H1 (cell line): ENCODE measurements at regions not wholly inside any gene's neighbourhood (a gene's known extent, or its start where the extent isn't known, plus 50 kb on each side); places are given as distances from the start of the nearest gene placed in this dataset.

Experiments
- EP300 ChIP-seq, 2 experiments: IDR thresholded peaks; 1 replicate in 1 of 2; 2 replicates in 1 of 2; pipeline ENCODE4 v1.6.1; 2011 to 2012; ENCODE audit warnings: low read depth in 2 of 2, low read length in 2 of 2, mild to moderate bottlenecking in 2 of 2, borderline replicate concordance in 1 of 2, inconsistent platforms in 1 of 2, moderate library complexity in 1 of 2
- POLR2A ChIP-seq, 2 experiments: IDR thresholded peaks; 1 replicate in 1 of 2; 2 replicates in 1 of 2; pipeline ENCODE4 v1.6.1; 2011; ENCODE audit warnings: low read depth in 2 of 2, low read length in 2 of 2, mild to moderate bottlenecking in 2 of 2; ENCODE audit errors: control extremely low read depth in 1 of 2
- SIN3A ChIP-seq, 2 experiments: IDR thresholded peaks in 1 of 2; conservative IDR thresholded peaks in 1 of 2; 2 replicates each; pipeline ENCODE4 v1.6.1; 2011 to 2012; ENCODE audit warnings: low read length in 2 of 2, improper control_type of control experiment in 1 of 2, low read depth in 1 of 2, mild to moderate bottlenecking in 1 of 2
- TCF12 ChIP-seq: IDR thresholded peaks from 2 replicates; pipeline ENCODE4 v1.6.1; 2011; ENCODE audit warnings: low read depth, mild to moderate bottlenecking, low read length
- YY1 ChIP-seq: IDR thresholded peaks from 2 replicates; pipeline ENCODE4 v1.6.1; 2011; ENCODE audit warnings: low read depth, mild to moderate bottlenecking, low read length
- TF ChIP-seq, protein P1 (sequence below), 3 experiments: IDR thresholded peaks; 1 replicate in 2 of 3; 2 replicates in 1 of 3; pipeline versions ENCODE4 v1.5.1 to v1.6.1; 2011; ENCODE audit warnings: low read length in 3 of 3, mild to moderate bottlenecking in 3 of 3, inconsistent platforms in 2 of 3, low read depth in 1 of 3, moderate library complexity in 1 of 3; ENCODE audit not compliant: insufficient read depth in 1 of 3; ENCODE audit errors: control extremely low read depth in 1 of 3
- TF ChIP-seq, protein P2 (sequence below): fragments of 300-600 bp; sonication (generic); IDR thresholded peaks from 2 replicates; pipeline ENCODE4 v1.7.1; 2012; ENCODE audit warnings: low read length, moderate library complexity, mild to moderate bottlenecking, inconsistent platforms; ENCODE audit not compliant: insufficient replicate concordance

DNA sequence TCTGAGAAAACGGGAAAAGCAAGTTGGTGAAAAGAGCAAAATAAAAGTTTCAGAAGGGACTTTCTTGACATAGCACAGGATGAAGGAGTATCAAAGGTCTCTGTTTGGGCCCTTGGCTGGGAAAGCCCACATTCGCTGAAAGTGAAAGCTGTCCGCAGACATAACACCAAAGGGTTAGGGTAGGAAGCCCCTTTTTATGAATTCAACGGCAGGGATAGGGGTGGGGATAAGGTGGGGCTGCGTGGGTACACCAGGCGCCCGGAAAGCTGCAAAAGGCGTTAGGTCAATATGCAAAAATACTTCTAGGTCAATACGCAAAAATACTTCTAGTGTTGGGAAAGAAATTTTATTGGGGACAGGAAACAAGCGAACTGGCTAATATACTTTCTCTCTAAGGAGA is 135.1 kb downstream of the OR2B2 start:
- TF ChIP-seq, protein P1, sequence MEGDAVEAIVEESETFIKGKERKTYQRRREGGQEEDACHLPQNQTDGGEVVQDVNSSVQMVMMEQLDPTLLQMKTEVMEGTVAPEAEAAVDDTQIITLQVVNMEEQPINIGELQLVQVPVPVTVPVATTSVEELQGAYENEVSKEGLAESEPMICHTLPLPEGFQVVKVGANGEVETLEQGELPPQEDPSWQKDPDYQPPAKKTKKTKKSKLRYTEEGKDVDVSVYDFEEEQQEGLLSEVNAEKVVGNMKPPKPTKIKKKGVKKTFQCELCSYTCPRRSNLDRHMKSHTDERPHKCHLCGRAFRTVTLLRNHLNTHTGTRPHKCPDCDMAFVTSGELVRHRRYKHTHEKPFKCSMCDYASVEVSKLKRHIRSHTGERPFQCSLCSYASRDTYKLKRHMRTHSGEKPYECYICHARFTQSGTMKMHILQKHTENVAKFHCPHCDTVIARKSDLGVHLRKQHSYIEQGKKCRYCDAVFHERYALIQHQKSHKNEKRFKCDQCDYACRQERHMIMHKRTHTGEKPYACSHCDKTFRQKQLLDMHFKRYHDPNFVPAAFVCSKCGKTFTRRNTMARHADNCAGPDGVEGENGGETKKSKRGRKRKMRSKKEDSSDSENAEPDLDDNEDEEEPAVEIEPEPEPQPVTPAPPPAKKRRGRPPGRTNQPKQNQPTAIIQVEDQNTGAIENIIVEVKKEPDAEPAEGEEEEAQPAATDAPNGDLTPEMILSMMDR (IDR thresholded peaks at IDR 0.05; ENCODE audit: control extremely low read depth in 1 of 3, insufficient read depth in 1 of 3, low read depth in 1 of 3, low read length in 3 of 3): no peak
- TF ChIP-seq SIN3A (conservative IDR thresholded peaks at IDR 0.05 in 1 of 2, IDR thresholded peaks at IDR 0.05 in 1 of 2; ENCODE audit: low read depth in 1 of 2, low read length in 2 of 2) (no peak), EP300 (IDR thresholded peaks at IDR 0.05; ENCODE audit: borderline replicate concordance in 1 of 2, low read depth in 2 of 2, low read length in 2 of 2) (no peak), POLR2A (IDR thresholded peaks at IDR 0.05; ENCODE audit: control extremely low read depth in 1 of 2, low read depth in 2 of 2, low read length in 2 of 2) (no peak), YY1 (no peak), TCF12 (no peak)
- TF ChIP-seq, protein P2, sequence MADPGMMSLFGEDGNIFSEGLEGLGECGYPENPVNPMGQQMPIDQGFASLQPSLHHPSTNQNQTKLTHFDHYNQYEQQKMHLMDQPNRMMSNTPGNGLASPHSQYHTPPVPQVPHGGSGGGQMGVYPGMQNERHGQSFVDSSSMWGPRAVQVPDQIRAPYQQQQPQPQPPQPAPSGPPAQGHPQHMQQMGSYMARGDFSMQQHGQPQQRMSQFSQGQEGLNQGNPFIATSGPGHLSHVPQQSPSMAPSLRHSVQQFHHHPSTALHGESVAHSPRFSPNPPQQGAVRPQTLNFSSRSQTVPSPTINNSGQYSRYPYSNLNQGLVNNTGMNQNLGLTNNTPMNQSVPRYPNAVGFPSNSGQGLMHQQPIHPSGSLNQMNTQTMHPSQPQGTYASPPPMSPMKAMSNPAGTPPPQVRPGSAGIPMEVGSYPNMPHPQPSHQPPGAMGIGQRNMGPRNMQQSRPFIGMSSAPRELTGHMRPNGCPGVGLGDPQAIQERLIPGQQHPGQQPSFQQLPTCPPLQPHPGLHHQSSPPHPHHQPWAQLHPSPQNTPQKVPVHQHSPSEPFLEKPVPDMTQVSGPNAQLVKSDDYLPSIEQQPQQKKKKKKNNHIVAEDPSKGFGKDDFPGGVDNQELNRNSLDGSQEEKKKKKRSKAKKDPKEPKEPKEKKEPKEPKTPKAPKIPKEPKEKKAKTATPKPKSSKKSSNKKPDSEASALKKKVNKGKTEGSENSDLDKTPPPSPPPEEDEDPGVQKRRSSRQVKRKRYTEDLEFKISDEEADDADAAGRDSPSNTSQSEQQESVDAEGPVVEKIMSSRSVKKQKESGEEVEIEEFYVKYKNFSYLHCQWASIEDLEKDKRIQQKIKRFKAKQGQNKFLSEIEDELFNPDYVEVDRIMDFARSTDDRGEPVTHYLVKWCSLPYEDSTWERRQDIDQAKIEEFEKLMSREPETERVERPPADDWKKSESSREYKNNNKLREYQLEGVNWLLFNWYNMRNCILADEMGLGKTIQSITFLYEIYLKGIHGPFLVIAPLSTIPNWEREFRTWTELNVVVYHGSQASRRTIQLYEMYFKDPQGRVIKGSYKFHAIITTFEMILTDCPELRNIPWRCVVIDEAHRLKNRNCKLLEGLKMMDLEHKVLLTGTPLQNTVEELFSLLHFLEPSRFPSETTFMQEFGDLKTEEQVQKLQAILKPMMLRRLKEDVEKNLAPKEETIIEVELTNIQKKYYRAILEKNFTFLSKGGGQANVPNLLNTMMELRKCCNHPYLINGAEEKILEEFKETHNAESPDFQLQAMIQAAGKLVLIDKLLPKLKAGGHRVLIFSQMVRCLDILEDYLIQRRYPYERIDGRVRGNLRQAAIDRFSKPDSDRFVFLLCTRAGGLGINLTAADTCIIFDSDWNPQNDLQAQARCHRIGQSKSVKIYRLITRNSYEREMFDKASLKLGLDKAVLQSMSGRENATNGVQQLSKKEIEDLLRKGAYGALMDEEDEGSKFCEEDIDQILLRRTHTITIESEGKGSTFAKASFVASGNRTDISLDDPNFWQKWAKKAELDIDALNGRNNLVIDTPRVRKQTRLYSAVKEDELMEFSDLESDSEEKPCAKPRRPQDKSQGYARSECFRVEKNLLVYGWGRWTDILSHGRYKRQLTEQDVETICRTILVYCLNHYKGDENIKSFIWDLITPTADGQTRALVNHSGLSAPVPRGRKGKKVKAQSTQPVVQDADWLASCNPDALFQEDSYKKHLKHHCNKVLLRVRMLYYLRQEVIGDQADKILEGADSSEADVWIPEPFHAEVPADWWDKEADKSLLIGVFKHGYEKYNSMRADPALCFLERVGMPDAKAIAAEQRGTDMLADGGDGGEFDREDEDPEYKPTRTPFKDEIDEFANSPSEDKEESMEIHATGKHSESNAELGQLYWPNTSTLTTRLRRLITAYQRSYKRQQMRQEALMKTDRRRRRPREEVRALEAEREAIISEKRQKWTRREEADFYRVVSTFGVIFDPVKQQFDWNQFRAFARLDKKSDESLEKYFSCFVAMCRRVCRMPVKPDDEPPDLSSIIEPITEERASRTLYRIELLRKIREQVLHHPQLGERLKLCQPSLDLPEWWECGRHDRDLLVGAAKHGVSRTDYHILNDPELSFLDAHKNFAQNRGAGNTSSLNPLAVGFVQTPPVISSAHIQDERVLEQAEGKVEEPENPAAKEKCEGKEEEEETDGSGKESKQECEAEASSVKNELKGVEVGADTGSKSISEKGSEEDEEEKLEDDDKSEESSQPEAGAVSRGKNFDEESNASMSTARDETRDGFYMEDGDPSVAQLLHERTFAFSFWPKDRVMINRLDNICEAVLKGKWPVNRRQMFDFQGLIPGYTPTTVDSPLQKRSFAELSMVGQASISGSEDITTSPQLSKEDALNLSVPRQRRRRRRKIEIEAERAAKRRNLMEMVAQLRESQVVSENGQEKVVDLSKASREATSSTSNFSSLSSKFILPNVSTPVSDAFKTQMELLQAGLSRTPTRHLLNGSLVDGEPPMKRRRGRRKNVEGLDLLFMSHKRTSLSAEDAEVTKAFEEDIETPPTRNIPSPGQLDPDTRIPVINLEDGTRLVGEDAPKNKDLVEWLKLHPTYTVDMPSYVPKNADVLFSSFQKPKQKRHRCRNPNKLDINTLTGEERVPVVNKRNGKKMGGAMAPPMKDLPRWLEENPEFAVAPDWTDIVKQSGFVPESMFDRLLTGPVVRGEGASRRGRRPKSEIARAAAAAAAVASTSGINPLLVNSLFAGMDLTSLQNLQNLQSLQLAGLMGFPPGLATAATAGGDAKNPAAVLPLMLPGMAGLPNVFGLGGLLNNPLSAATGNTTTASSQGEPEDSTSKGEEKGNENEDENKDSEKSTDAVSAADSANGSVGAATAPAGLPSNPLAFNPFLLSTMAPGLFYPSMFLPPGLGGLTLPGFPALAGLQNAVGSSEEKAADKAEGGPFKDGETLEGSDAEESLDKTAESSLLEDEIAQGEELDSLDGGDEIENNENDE: no peak
